Right lobe of liver (tissue), 4 donors: ENCODE measurements at regions not wholly inside any gene's neighbourhood (a gene's known extent, or its start where the extent isn't known, plus 50 kb on each side); places are given as distances from the start of the nearest gene placed in this dataset.

Source experiments
- CTCF ChIP-seq, 4 donors: fragments of 200-600 bp in 3 of 4; fragments of 450-650 bp in 1 of 4; IDR thresholded peaks; one replicate each; pipeline versions ENCODE4 v1.5.1 to v1.8.0; 2016 to 2022; ENCODE audit warnings: antibody characterized with exemption in 4 of 4, mild to moderate bottlenecking in 2 of 4
- POLR2A ChIP-seq: fragments of 450-650 bp; IDR thresholded peaks from one replicate; pipeline ENCODE4 v1.6.1; 2017; ENCODE audit warnings: antibody characterized with exemption, mild to moderate bottlenecking
- donor health status: DM: no; HTN: no; CAD: no.
- donor health status: DM: no; HTN: no; CAD: no.
- donor health status: DM: no; HTN: yes; CAD: no.

- no peak for TF ChIP-seq CTCF (IDR thresholded peaks at IDR 0.05)
- TF ChIP-seq POLR2A = no peak
Observed at GRCh38 chr3:67809370-67809935, 155.0 kb upstream of the SUCLG2 start.
